ENCODE measurements at regions not wholly inside any gene's neighbourhood (a gene's known extent, or its start where the extent isn't known, plus 50 kb on each side); places are given as distances from the start of the nearest gene placed in this dataset.
A peak's percentile ranks its signal among the peaks of the same experiment; 100 is the strongest.
"Not testable (repeated sequence)": the region's sequence is repeated elsewhere in the genome, so short reads cannot be mapped to it uniquely, and the experiment has no call there.

DNA sequence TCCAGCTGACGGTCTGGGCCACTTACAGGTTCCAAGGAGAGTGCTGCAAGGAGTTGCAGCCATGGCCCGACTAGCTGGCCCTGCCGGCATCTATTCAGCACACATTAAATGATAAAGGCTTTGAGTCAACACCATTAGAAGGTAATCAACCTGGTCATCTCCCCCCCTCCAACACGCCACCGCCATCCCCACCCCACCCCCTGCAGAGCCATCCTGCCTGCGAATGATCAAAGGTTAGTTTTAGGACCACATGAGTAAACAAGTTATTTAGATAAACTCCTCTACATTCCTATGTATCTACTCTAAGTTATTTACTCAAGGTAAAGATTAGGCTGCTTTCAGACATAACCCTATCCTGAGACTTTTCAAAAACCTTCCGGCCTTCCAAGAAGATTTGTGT lies 349.3 kb upstream of the SLC39A10 start:
- DNase-seq (ENCODE audit: low read depth), result no peak

DNA sequence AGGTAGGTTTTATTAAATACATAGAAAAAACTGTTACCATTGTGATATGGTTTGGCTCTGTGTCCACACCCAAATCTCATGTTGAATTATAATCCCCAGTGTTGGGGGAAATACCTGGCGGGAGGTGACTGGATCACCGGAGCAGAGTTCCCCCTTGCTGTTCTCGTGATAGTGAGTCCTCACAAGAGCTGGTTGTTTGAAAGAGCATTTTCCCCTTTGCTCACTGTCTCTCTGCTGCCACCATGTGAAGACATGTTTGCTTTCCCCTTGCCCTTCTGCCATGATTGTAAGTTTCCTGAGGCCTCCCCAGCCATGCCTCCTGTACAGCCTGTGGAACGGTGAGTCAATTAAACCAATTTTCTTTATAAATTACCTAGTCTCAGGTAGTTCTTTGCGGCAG lies 352.7 kb upstream of the SLC39A10 start:
- DNase-seq (ENCODE audit: low read depth), result peak; percentile 29

DNA sequence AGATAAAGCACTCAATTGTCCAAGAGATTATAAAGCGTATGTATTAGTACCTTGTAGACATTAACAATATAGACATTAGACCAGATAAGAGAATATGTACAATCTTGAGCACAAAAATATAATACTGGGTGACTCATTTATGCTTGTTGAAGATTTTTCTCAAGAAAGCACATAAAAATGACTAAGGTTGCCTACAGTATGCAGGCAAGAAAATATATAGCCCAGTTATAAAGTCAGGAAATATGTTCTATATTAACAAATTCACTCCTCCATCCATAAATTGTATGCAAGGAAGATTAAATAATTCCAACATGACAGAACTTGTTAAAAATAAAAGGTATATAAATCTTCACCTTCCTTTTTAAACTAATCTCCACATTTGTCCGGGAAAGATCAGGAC lies 356.4 kb upstream of the SLC39A10 start:
- DNase-seq (ENCODE audit: low read depth), result no peak

DNA sequence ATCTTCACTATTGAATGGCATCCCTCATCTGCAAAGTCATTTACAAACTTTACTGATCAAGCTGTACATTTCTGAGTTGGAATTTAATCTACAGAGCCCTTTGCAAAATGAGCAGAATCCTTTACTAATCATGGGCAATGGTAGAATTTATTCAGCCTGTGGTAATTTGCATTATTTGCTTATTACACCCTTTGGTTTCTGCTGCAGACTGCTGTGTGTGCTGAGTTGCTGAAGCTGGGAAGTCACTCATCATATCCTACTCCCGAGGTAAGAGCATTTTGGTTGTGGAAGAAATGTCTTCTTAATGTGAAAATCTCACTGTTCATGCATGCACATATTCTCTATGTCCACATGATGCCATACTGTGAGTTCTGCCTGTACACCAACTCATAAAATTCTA lies 357.4 kb upstream of the SLC39A10 start:
- no peak for DNase-seq (ENCODE audit: low read depth)

DNA sequence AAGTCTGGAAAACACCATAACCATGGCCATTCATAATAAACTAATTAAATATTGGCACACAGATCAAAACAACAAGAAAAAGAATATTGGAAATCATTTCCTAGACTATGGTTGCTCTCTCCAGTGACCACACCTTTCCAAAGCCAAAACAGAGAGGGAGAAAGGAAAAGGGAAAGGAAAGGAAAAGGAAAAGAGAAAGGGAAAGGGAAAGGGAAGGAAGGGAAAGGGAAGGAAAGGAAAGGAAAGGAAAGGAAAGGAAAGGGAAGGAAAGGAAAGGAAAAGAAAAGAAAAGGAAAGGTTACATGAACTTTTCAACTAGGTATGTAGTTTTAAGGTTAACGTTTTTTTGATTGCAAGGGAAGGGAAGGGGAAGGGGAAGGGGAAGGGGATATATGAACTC lies 360.5 kb upstream of the SLC39A10 start:
- no peak for DNase-seq (ENCODE audit: low read depth)

DNA sequence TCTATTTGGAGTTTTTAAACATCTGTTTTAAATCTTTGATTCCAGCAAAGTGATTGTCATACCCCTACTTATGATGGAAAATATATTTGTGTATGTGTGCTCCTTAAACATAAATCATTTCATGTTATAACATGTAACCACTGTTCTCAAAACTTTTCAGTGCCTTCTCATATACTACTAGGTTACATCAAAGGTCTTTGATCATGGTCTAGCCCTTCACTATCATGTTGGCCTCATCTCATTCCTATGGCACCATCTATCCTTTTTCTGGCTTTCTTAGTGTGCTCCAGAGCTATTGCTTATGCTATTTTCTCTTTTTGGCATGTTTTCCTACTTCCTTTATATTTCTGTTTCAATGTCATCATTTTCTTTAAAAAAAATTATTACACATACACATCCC lies 367.9 kb upstream of the SLC39A10 start:
- no peak for DNase-seq (ENCODE audit: low read depth)

DNA sequence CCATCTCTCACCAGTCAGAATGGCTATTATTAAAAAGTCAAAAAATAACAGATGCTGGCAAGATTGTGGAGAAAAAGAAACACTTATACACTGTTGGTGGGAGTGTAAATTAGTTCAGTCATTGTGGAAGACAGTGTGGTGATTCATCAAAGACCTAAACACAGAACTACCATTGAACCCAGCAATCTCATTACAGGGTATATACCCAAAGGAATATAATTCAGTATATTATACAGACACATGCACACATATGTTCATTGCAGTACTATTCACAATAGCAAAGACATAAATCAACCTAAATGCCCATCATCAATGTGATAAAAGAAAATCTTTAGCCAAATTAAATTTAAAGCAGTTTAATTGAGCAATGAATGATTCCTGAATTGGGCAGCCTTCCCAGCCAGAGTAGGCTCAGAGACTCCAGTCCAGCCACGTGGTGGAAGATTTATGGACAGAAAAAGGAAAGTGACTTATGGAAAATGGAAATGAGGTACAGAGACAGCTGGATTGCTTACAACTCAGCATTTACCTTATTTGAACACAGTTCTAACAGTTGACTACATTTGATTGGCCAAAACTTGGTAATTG lies 377.1 kb upstream of the SLC39A10 start:
- no peak for DNase-seq (ENCODE audit: low read depth)

DNA sequence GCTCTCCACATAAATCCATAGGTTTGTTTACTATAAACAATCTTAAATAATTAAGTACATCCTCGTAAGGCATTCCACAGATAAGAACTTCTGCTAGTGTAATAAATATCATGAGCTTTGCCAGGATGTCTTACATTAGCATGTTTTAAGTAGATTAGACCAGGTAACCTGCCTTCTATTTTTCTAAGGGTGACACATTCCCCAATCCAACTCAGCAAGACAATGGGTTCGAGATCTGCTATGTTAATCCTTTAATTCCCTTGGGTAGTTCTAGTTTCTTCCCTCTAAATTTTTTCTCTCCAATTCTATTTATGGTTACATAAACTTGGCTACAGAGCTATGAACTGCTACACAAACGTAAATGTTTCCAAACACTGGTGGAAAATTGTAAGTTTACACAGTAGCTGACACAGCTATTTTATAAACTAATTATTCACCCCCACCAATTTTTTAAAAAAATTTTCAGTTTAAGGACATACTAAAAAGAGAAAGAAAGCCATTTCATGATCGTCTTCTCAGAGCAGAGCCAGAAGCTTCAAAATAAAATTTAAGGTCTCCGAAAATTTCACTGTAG lies 386.5 kb upstream of the SLC39A10 start:
- DNase-seq (ENCODE audit: low read depth), result no peak

DNA sequence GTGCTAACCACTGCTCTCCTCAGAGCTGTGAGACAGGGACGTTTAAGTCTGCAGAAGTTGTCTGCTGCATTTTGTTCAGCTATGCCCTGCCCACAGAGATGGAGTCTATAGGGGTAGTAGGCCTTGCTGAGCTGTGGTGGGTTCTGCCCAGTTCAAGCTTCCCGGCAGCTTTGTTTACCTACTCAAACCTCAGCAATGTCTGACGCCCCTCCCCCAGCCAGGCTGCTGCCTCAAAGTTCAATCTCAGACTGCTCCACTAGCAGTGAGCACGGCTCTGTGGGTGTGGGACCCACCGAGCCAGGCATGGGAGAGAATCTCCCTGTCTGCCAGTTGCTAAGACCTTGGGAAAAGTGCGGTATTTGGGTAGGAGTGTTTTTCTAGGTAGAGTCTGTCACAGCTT lies 387.8 kb upstream of the SLC39A10 start:
- no peak for DNase-seq (ENCODE audit: low read depth)

DNA sequence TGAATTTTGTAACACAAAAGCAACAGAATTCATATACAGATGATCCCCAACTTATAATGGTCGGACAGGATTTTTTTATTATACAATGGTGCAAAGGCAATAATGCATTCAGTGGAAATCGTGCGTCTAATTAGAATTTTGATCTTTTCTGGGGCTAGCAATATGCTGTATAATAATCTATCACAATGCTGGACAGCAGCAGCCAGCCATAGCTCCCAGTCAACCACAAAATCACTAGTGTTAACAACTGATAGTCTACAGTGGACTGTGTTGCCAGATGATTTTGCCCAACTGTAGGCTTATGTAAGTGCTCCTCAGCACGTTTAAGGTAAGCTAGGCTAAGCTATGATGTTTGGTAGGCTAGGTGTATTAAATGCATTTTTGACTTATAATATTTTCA lies 399.0 kb upstream of the SLC39A10 start:
- no peak for DNase-seq (ENCODE audit: low read depth)

DNA sequence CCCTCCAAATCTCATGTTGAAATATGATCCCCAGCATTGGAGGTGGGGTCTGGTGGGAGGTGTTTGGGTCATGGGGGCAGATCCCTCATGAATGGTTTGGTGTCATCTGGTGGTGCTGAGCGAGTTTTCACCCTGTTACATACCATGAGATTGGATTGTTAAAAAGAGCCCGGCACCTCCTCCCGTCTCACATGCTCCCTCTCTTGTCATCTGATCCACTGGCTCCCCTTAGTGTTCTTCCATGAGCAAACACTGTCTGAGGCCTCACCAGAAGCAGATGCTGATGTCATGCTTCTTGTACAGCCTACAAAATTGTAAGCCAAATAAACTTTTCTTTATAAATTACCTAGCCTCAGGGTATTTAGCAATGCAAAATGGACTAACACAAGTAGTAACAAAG lies 405.0 kb upstream of the SLC39A10 start:
- DNase-seq (ENCODE audit: low read depth), result no peak

DNA sequence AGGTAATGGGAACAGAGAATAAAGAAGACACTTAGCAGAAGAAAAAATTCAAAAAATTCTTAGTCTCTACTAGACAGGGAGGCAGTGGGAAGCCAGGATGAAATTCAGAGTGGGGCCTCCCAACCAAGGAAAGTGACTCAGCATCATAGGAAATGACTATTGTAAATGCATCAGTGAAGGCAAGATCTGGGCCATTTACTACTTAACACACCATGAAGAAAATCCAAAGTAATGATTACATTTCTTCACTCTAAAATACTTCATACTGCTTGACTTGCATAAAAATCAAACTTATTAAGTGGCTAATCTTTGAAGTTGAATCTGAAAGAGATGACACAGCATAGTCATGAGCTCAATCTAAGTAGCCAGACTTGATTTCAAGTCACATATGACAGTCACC lies 405.8 kb upstream of the SLC39A10 start:
- peak; percentile 6 for DNase-seq (ENCODE audit: low read depth)

DNA sequence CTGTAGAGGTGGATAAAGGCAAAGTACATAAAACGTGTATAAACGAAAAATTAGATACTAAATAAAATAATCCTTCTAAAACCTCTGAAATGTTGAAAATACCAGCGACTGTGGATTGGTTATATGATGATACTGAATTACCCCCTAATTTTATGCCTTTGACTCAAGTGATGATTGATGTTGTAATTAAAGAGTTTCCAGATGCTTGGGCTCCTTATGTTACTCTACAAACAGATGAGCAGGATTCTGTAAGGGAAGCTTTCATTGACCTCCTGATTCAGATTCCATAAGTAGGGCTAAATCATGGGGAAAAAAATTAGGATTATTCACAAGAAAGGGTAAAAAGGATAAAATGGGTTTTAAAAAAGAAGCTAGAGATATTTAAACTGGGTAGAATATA lies 418.2 kb upstream of the SLC39A10 start:
- no peak for DNase-seq (ENCODE audit: low read depth)

DNA sequence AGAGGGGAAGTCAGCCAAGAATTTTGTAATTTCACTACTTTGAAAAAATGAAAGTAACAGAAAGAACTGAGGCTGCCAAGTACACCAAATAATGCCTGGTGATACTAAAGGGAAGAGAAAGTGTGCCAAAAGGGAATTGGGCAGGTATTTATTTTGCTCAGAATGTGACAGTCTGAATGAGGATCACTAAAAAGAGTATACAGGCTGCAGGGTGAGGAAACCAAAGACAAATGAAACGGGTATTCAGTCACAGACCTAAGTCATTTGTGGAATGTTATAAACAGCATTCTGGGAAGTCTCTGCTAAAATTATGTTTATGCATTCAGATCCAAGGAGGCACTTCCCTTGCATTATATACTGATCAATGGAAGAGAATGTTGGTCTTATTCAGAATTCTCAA lies 418.6 kb upstream of the SLC39A10 start:
- no peak for DNase-seq (ENCODE audit: low read depth)

DNA sequence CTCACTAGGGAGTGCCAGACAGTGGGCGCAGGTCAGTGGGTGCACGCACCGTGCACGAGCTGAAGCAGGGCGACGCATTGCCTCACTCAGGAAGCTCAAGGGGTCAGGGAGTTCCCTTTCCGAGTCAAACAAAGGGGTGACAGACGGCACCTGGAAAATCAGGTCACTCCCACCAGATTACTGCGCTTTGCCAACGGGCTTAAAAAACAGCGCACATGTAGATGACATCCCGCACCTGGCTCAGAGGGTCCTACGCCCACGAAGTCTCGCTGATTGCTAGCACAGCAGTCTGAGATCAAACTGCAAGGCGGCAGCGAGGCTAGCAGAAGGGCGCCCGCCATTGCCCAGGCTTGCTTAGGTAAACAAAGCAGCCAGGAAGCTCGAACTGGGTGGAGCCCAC lies 428.5 kb upstream of the SLC39A10 start:
- DNase-seq (ENCODE audit: low read depth), result not testable (repeated sequence)

DNA sequence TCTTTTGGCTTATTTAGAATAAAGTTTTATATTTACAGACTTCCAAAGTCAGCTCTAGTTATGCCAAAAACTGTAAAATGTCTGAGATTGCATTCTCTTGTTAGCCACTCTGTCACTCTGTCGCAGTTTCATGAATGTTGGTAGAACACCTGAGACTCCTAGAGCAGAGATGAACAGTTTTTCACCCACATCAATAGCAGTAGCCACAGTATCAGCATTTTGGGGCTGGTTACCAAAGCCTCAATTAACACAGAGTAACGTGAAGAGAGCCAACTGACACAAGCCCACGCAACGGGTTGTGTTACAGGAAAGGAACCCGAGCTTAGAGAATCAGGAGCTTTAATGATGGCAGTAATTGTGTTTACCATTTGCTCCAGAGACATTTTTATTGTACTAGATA lies 443.0 kb upstream of the SLC39A10 start:
- DNase-seq (ENCODE audit: low read depth), result no peak

DNA sequence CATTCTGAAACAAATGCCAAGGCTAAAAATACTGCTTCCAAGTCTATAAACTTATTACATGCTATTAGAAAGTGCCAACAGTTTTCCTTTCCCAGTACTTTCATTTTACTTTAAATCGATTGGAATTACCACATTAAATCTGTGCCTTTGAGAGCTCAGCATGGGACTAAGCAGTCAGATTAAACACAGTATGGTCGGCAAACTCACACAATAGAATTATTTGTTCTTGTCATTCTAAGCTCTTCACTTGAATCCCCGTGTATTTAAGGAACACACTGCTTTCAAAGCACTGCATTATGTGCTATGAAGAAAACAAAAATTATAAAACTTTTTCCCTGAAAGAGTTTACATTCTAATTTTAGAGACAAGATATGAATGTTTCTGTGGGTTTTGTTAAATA lies 444.4 kb upstream of the SLC39A10 start:
- no peak for DNase-seq (ENCODE audit: low read depth)

DNA sequence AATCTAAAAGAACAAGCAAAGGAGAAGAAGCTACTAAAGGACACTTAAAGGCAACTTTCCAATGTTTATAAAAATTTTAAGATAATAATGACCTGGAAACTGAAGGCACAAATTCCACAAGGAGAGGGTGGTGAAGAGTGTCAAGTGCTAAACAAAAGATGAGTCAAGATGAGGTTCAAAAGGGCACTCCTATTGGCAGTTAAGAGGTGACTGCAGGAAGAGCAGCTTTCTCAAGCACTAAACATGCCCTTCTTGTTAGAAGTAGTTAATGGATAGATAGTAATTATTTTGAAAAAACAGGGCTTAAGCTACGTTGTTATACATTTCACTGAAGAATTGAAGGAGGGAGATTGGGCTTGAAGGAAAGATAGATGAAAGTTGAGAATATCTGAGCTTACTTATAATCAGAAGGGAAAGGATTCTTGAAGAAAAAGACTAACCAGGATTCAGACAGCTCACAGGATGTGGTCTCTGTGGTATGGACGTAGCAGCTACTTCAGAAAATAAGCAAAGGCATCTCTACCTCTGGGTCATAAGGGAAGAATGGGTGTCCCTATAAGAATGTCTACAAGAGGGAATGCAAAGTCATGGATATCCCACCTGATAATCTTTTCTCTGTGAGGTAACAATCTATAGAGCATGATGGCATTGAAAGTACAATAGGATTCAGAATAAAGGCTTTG lies 454.7 kb upstream of the SLC39A10 start:
- peak; percentile 50 for DNase-seq (ENCODE audit: low read depth)

DNA sequence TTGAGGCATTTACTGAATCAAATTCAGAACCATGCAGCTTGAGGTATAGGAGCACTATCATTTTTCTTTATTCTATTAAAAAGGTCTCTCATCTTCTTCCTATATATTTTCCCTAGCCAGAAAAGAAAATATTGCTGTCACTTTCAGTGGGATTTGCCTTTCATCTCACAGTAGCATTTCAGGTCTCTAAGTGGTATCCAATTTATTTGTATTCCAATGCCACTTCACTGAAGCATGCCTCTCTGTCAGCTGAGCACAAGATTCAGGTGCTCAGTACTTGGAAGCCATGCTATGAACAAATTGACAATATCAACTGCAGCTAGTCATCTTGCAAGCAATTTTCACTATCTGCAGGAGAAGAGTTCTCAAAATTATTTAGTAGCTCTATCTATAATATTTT lies 457.2 kb upstream of the SLC39A10 start:
- no peak for DNase-seq (ENCODE audit: low read depth)

DNA sequence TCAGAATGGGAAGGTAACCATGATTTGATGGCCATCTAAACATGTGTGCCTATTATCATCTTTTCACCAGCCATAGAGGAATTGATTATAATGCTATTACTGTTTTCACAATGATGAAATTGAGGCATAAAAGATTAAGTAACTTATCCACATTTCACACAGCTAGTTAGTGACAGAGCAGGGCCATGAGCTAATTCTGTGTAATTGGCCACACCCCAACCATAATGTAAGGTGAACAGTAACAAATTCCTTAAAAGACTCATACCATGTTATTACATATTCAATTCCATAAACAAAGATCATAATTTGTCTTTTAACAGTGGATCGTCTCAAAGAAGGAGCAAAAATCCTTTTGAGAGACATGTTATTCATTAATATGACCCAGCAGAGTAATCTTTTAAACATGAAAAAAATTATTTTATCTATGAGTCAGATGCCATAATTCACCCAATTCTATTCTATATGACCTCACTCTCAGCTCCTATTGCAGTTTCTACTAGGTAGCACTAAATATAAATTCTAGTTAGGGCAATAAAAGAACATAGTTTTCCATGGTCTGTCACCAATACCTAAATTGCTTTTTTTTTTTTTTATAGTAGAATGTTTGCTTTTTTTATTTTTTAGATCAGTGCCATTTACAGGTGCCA lies 475.8 kb upstream of the SLC39A10 start:
- no peak for DNase-seq (ENCODE audit: low read depth)

DNA sequence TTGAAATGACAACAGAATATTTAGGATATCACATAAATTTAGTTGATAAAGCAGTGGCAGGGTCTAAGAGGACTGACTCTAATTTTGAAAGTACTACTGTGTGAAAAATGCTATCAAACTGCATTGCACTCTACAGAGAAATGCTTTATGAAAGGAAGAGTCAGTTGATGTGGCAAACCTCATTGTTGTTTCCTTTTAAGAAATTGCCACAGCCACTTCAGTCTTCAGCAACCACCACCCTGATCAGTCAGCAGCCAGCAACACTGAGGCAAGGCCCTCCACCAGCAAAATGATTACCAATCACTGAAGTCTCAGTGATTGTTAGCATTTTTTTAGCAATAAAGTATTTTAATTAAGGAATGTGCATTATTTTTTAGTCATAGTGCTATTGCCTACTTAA lies 488.7 kb upstream of the SLC39A10 start:
- DNase-seq (ENCODE audit: low read depth), result no peak

DNA sequence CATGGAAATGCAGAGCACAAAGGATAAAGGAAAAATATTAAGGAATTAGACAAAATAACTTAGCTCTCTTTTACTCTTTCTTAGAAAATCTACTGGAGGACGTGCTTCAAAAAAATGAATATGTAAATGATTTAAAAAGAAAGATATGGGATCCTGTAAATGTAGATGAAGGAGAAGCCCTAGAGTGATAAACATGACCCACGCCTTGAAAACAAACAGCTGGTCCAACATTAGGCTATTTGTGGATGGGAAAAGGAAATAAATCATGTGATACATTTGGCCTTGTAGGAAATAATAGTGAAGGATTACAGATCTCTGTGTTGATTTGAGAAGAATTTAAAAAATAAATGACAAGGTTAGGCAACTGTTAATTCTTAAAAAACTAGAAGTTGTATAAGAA lies 492.1 kb upstream of the SLC39A10 start:
- no peak for DNase-seq (ENCODE audit: low read depth)

DNA sequence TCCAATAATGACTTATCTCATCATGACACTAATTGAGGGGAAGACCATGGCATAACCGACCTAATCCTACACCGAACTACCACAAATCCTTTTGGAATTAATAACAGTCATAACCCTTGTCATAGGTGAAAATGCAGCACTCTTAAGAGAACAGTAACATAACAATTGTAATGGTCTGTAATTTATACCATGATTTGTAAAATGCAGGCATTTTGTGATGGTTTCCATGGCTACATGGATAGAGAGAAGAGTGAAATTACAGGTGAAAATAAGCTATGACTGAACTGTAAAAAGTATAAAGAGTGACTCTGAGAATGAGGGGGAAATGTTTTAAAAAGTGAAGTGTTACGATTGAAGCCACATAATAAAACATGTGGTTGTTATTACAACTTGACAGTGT lies 494.1 kb upstream of the SLC39A10 start:
- DNase-seq (ENCODE audit: low read depth), result no peak

DNA sequence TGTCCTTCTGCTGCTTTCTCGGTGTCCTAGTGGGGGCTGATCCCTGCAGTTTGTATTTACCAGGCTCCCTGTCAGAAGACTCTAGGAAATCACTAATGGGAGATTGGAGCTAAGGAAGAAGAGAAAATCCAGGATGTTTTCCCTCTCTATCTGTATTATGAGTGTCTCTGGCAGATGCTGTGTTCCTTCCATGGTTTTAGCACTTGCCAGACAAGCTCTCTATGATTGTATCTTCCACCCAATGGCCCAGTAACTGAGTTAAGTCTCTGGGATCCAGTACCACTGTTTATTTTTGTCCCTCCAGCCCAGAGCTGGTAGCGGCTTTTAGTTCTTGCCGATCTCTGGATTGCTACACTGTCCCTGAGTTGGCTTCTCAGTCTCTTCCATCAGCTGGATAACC lies 494.8 kb upstream of the SLC39A10 start:
- no peak for DNase-seq (ENCODE audit: low read depth)

Data from iris pigment epithelial cell (primary cell).